RWPE2 (cell line): ENCODE measurements at regions not wholly inside any gene's neighbourhood (a gene's known extent, or its start where the extent isn't known, plus 50 kb on each side); places are given as distances from the start of the nearest gene placed in this dataset.

Experiments used
- ATAC-seq: fragments of 200-7000 bp; cut with Tn5 transposase; 3 replicates; pipeline ENCODE4 v1.9.1; 2021; ENCODE audit warnings: low read depth
- DNase-seq: peaks from one replicate; pipeline ENCODE4 v3.0.0-alpha.2; 2020; ENCODE audit warnings: low spot score
- H3K27ac ChIP-seq: fragments of 450-650 bp; 2 replicates; pipeline ENCODE4 v1.5.1; 2017; ENCODE audit warnings: mild to moderate bottlenecking; ENCODE audit not compliant: poor library complexity, severe bottlenecking
- H3K27me3 ChIP-seq: fragments of 250-450 bp; sonication (Bioruptor Pico); 2 replicates; pipeline ENCODE4 v1.5.1; 2021; ENCODE audit warnings: mild to moderate bottlenecking, moderate library complexity; ENCODE audit not compliant: insufficient read depth, poor library complexity, severe bottlenecking
- H3K36me3 ChIP-seq: fragments of 250-450 bp; sonication (Bioruptor Pico); 2 replicates; pipeline ENCODE4 v1.5.1; 2020; ENCODE audit warnings: low read depth, mild to moderate bottlenecking, moderate library complexity
- H3K4me1 ChIP-seq: fragments of 250-450 bp; sonication (Bioruptor Pico); 2 replicates; pipeline ENCODE4 v1.5.1; 2021; ENCODE audit warnings: mild to moderate bottlenecking, moderate library complexity; ENCODE audit not compliant: insufficient read depth, poor library complexity, severe bottlenecking
- H3K4me3 ChIP-seq: fragments of 250-450 bp; sonication (Bioruptor Pico); 2 replicates; pipeline ENCODE4 v1.5.1; 2021; ENCODE audit warnings: mild to moderate bottlenecking, moderate library complexity; ENCODE audit not compliant: severe bottlenecking
- H3K9me3 ChIP-seq: fragments of 250-450 bp; sonication (Bioruptor Pico); 2 replicates; pipeline ENCODE4 v1.5.1; 2021; ENCODE audit warnings: mild to moderate bottlenecking, moderate library complexity; ENCODE audit not compliant: severe bottlenecking
- TF ChIP-seq, protein P1 (sequence below): fragments of 450-650 bp; IDR thresholded peaks from one replicate; pipeline ENCODE4 v1.5.1; 2017; ENCODE audit warnings: mild to moderate bottlenecking, moderate library complexity; ENCODE audit not compliant: poor library complexity, severe bottlenecking

DNA sequence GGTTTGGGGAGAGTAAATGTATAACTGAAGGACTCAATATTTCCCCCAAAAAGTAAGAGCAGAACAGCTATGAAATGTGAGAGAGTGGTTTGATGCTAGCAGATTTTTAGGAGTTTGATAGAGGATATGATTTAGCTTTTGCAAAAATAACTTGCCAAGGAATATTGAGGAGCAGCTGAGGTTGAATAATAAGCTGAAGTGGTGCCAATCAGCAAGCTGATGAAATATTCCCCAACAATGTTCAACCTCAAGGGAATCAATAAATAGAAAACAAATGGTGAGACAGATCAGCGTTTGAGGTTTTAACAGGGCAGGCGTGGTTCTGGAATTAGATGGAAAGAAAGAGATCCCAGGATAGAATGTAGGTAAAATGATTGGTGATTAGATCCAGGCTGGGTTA, 413.4 kb upstream of the ADAMTS5 start:
- Histone ChIP-seq H3K4me3 (no peak overlapping the region), H3K4me1 (no peaks in the 10 kb centered on the region), H3K9me3 (no peaks in the 10 kb centered on the region), H3K27ac (no peak overlapping the region), H3K36me3 (no peaks in the 10 kb centered on the region), H3K27me3 (no peaks in the 10 kb centered on the region)
- DNase-seq (no peak), ATAC-seq (no peak)
- TF ChIP-seq, protein P1, sequence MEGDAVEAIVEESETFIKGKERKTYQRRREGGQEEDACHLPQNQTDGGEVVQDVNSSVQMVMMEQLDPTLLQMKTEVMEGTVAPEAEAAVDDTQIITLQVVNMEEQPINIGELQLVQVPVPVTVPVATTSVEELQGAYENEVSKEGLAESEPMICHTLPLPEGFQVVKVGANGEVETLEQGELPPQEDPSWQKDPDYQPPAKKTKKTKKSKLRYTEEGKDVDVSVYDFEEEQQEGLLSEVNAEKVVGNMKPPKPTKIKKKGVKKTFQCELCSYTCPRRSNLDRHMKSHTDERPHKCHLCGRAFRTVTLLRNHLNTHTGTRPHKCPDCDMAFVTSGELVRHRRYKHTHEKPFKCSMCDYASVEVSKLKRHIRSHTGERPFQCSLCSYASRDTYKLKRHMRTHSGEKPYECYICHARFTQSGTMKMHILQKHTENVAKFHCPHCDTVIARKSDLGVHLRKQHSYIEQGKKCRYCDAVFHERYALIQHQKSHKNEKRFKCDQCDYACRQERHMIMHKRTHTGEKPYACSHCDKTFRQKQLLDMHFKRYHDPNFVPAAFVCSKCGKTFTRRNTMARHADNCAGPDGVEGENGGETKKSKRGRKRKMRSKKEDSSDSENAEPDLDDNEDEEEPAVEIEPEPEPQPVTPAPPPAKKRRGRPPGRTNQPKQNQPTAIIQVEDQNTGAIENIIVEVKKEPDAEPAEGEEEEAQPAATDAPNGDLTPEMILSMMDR = no peak

DNA sequence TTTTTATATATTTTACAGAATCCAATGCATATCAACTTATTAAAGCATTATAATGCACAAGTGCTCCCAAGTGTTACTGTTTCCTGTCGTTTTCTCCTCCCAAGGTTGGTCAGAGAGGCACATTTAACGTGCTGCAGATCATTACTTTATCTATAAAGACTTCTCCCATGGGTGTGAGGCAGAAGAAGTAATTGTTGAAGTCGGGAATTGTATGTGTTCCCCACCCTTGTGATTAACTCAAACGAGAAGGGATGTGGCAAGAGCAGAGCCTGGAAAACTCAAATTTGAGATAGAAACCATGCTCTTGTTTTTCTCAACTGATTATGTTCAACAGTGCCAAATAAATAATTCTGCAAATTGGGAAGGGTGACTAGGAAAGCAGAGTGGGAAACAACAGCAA, 412.5 kb upstream of the ADAMTS5 start:
- Histone ChIP-seq H3K27ac (no peak overlapping the region), H3K36me3 (no peaks in the 10 kb centered on the region), H3K27me3 (no peaks in the 10 kb centered on the region), H3K4me1 (no peaks in the 10 kb centered on the region), H3K9me3 (no peaks in the 10 kb centered on the region), H3K4me3 (no peak overlapping the region)
- TF ChIP-seq, protein P1 = no peak
- no peak for ATAC-seq
- DNase-seq = no peak

DNA sequence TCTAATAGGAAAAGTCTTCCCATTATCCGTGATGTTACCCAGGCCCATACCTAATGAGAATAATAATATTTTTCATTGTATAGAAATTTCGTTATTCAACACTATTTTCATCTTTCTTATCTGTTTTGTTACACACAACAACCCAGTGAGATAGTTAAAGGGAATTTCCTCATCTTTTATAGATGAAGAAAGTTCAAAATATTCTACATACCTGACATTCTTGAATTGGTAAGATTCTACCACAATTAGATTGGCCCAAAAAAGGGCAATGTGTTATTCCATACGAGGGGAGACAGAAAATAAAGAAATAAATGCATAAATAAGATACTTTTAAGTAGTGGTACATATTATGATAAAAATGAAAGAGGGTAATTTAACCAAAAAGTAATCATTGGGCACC, 405.5 kb upstream of the ADAMTS5 start:
- no peaks in the 10 kb centered on the region for H3K36me3 ChIP-seq
- ATAC-seq = no peak
- TF ChIP-seq, protein P1 = no peak

DNA sequence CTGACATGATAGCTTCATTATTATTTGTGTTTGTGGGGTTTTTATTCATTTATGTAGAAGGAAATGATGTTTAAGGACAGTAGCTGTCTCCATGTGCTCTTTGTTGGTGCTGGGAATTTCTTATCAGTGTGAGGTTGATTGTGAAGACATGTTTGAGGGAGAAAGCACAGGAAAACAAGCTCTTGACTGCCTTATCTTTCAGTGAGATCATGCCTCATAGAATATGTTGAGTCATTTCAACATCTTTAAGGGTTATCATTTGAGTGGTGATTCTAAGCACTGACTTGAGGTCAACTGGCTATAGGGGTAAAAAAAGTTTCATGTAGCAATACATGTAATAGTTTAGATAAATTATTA, 405.1 kb upstream of the ADAMTS5 start:
- Histone ChIP-seq H3K27ac (no peak overlapping the region), H3K9me3 (no peaks in the 10 kb centered on the region), H3K27me3 (no peaks in the 10 kb centered on the region), H3K36me3 (no peaks in the 10 kb centered on the region), H3K4me1 (no peaks in the 10 kb centered on the region), H3K4me3 (no peak overlapping the region)
- TF ChIP-seq, protein P1 = no peak
- no peak for ATAC-seq
- DNase-seq = no peak

More for the DNA sequence above, 405.5 kb upstream of the ADAMTS5 start:
- no peak for DNase-seq
- Histone ChIP-seq H3K4me3 (no peak overlapping the region), H3K4me1 (no peaks in the 10 kb centered on the region), H3K9me3 (no peaks in the 10 kb centered on the region), H3K27me3 (no peaks in the 10 kb centered on the region), H3K27ac (no peak overlapping the region)

DNA sequence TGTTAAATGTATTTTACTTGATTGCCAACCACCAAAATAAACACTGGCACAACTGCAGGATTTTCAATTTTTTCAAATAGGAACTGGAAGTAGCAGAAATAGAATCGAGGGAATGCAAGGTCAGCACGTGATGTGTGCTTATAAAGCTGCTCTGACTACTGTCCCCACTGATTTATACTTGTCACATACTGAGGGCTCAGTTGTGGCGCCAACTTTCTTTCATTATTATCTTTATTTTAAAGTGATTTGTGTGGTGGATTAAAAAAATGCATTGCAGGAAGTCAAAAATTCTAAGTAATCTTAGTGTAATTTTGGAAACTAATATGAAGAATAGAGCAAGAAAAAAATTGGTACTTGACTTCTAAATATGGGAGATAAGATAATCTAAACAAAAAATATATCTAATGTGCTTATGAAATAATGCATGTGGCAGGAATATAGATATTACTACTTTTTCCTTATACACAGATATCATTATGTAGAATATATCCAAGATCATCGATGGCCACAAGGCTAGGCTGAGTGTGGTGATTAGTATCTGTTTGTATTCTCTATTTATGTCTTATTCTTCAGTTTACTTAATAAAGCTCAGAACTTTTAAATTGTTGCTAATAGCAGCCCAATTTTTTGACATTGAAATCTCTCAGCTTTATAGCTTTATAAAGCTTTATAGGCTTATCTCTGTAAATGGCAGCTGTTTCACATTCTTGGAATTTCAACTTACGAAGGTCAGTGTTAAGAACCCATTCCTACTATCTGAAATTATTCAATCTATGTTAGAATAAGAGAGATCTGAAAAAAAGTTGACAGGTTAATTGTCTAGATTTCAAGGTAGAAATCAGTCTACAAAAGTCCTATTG, 404.5 kb upstream of the ADAMTS5 start:
- Histone ChIP-seq H3K36me3 (no peaks in the 10 kb centered on the region), H3K4me1 (no peaks in the 10 kb centered on the region), H3K27ac (no peak overlapping the region), H3K9me3 (no peaks in the 10 kb centered on the region), H3K27me3 (no peaks in the 10 kb centered on the region), H3K4me3 (no peak overlapping the region)
- DNase-seq (no peak), ATAC-seq (no peak)
- TF ChIP-seq, protein P1 = no peak
